DND-41 (cell line): ENCODE measurements at regions not wholly inside any gene's neighbourhood (a gene's known extent, or its start where the extent isn't known, plus 50 kb on each side); places are given as distances from the start of the nearest gene placed in this dataset.

Source experiments
- ATAC-seq: fragments of 200-7000 bp; cut with Tn5 transposase; 3 replicates; pipeline ENCODE4 v1.9.1; 2021; ENCODE audit warnings: low read depth; ENCODE audit not compliant: insufficient read depth
- DNase-seq: peaks from one replicate; pipeline ENCODE4 v3.0.0-alpha.2; 2020
- H2AFZ ChIP-seq: 2 replicates; pipeline ENCODE4 v1.6.0; 2012; ENCODE audit warnings: low read depth, low read length
- H3K27ac ChIP-seq: 2 replicates; pipeline ENCODE4 v1.5.1; 2012; ENCODE audit warnings: low read length, inconsistent platforms
- H3K27me3 ChIP-seq: fragments of 200-600 bp; sonication (generic); 2 replicates; pipeline ENCODE4 v1.6.0; 2012; ENCODE audit warnings: low read length, mild to moderate bottlenecking, inconsistent platforms; ENCODE audit not compliant: insufficient read depth, poor library complexity
- H3K36me3 ChIP-seq: 2 replicates; pipeline ENCODE4 v1.5.1; 2012; ENCODE audit warnings: low read length, inconsistent platforms; ENCODE audit not compliant: insufficient read depth
- H3K4me1 ChIP-seq: 2 replicates; pipeline ENCODE4 v1.5.1; 2012; ENCODE audit warnings: mild to moderate bottlenecking, low read length; ENCODE audit not compliant: insufficient read depth
- H3K4me2 ChIP-seq: 2 replicates; pipeline ENCODE4 v1.6.0; 2012; ENCODE audit warnings: mild to moderate bottlenecking, moderate library complexity, low read length, inconsistent platforms; ENCODE audit not compliant: insufficient read depth
- H3K4me3 ChIP-seq, 2 experiments: fragments of 200-600 bp in 1 of 2; shearing (Covaris generic) in 1 of 2; 2 replicates each; pipeline ENCODE4 v1.5.1; 2012 to 2016; ENCODE audit warnings: inconsistent platforms in 2 of 2, low read length in 2 of 2, mild to moderate bottlenecking in 2 of 2, low read depth in 1 of 2, moderate library complexity in 1 of 2
- H3K79me2 ChIP-seq: 2 replicates; pipeline ENCODE4 v1.6.0; 2012; ENCODE audit warnings: low read length, inconsistent platforms; ENCODE audit not compliant: insufficient read depth
- H3K9ac ChIP-seq: 2 replicates; pipeline ENCODE4 v1.6.0; 2012; ENCODE audit warnings: low read depth, mild to moderate bottlenecking, inconsistent platforms, low read length, moderate library complexity
- H3K9me3 ChIP-seq: 2 replicates; pipeline ENCODE4 v1.5.1; 2012; ENCODE audit warnings: low read length, moderate library complexity, mild to moderate bottlenecking, inconsistent platforms; ENCODE audit not compliant: insufficient read depth, severe bottlenecking
- H4K20me1 ChIP-seq: 2 replicates; pipeline ENCODE4 v1.6.0; 2012; ENCODE audit warnings: low read length; ENCODE audit not compliant: insufficient read depth
- EZH2 ChIP-seq: IDR thresholded peaks from 3 replicates; pipeline ENCODE4 v1.6.1; 2012; ENCODE audit warnings: borderline replicate concordance, low read depth, mild to moderate bottlenecking, moderate library complexity, low read length, inconsistent platforms; ENCODE audit not compliant: severe bottlenecking
- TF ChIP-seq, protein P1 (sequence below): IDR thresholded peaks from 2 replicates; pipeline ENCODE4 v1.5.1; 2012; ENCODE audit warnings: borderline replicate concordance, low read length, moderate library complexity, mild to moderate bottlenecking; ENCODE audit not compliant: poor library complexity, severe bottlenecking; ENCODE audit errors: extremely low read depth

- H2AFZ ChIP-seq: no peak overlapping the region
- H3K27me3 ChIP-seq: no peaks in the 10 kb centered on the region
- no peaks in the 10 kb centered on the region for H3K36me3 ChIP-seq
- no peaks in the 10 kb centered on the region for H3K4me1 ChIP-seq
- H3K79me2 ChIP-seq: no peaks in the 10 kb centered on the region
- DNase-seq (no peak), ATAC-seq (no peak)
- H3K27ac ChIP-seq: no peak overlapping the region
- H3K9me3 ChIP-seq: no peaks in the 10 kb centered on the region
- H3K4me3 ChIP-seq: no peak overlapping the region
- H3K4me2 ChIP-seq: no peak overlapping the region
- no peaks in the 10 kb centered on the region for H4K20me1 ChIP-seq
- no peak overlapping the region for H3K9ac ChIP-seq
- no peak for TF ChIP-seq EZH2
- TF ChIP-seq, protein P1, sequence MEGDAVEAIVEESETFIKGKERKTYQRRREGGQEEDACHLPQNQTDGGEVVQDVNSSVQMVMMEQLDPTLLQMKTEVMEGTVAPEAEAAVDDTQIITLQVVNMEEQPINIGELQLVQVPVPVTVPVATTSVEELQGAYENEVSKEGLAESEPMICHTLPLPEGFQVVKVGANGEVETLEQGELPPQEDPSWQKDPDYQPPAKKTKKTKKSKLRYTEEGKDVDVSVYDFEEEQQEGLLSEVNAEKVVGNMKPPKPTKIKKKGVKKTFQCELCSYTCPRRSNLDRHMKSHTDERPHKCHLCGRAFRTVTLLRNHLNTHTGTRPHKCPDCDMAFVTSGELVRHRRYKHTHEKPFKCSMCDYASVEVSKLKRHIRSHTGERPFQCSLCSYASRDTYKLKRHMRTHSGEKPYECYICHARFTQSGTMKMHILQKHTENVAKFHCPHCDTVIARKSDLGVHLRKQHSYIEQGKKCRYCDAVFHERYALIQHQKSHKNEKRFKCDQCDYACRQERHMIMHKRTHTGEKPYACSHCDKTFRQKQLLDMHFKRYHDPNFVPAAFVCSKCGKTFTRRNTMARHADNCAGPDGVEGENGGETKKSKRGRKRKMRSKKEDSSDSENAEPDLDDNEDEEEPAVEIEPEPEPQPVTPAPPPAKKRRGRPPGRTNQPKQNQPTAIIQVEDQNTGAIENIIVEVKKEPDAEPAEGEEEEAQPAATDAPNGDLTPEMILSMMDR: no peak
Observed at GRCh38 chr3:20739814-20740213, 553.8 kb upstream of the SGO1 start.

DNA sequence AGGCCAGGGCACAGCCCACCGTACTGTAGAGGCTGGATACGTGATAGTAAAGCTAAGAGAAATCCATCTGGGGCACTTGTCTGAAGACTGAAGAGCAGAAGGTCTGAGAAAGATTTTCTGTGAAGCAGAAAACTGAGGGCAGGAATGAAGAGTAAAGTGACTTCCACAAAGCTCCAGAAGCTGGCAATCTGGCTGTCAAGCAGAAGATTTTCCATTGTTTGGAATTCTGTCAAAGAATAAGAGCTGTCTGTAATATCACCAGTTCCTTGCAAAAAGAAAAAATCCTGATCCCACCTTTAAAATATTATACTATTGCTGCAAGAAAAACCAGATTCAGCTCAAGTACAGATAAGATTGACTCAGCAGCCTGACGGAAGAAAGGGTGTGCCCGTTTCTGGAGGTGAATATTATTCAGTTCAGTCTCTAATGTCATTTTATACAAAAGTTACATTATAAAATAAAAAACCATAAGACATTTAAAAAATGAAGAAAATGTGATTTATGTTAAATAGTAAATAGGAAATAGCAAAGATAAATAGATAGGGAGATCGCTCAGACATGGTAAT, 550.4 kb upstream of the SGO1 start:
- Histone ChIP-seq H3K4me2 (no peak overlapping the region), H3K9me3 (no peaks in the 10 kb centered on the region), H3K79me2 (no peaks in the 10 kb centered on the region), H3K4me1 (no peaks in the 10 kb centered on the region), H2AFZ (no peak overlapping the region), H3K4me3 (no peak overlapping the region), H3K36me3 (no peaks in the 10 kb centered on the region), H3K27me3 (no peaks in the 10 kb centered on the region), H4K20me1 (no peaks in the 10 kb centered on the region), H3K9ac (no peak overlapping the region), H3K27ac (no peak overlapping the region)
- ATAC-seq: no peak
- DNase-seq: no peak
- TF ChIP-seq EZH2: no peak
- TF ChIP-seq, protein P1: no peak

DNA sequence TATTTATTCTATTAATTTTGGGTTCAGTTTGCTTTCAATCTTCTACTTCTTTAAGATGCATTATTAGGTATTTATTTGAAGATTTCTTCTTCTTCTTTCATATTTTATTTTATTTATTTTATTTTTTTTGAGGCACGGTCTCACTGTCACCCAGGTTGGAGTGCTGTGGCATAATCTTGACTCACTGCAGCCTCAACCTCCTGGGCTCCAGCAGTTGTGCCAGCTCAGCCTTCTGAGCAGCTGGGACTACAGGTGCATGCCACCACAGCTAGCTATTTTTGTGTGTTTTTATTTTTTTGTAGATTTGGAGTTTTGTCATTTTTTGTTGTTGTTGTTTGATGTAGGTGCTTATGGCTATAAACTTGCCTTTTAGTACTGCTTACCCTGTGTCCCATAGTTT, 543.2 kb upstream of the SGO1 start:
- Histone ChIP-seq H3K4me3 (no peak overlapping the region), H3K4me1 (0 out of 2 replicates have a peak, but pooled peaks cover 2% of the 10 kb centered on the region), H3K79me2 (no peaks in the 10 kb centered on the region), H3K36me3 (no peaks in the 10 kb centered on the region), H4K20me1 (no peaks in the 10 kb centered on the region), H3K9ac (no peak overlapping the region), H3K27me3 (no peaks in the 10 kb centered on the region), H3K9me3 (no peaks in the 10 kb centered on the region), H3K27ac (no peak overlapping the region), H3K4me2 (no peak overlapping the region), H2AFZ (no peak overlapping the region)
- TF ChIP-seq, protein P1: no peak
- no peak for TF ChIP-seq EZH2
- DNase-seq (no peak), ATAC-seq (peak; percentile 29; the same call in 1 of the 3 replicates)
